ENCODE measurements at regions not wholly inside any gene's neighbourhood (a gene's known extent, or its start where the extent isn't known, plus 50 kb on each side); places are given as distances from the start of the nearest gene placed in this dataset.
"Not testable (repeated sequence)": the region's sequence is repeated elsewhere in the genome, so short reads cannot be mapped to it uniquely, and the experiment has no call there.

- H3K4me3 Mint-ChIP-seq = no peak overlapping the region
- no peak for ATAC-seq
- DNase-seq = no peak
- POLR2A ChIA-PET = no interaction called here
- H3K27me3 Mint-ChIP-seq (ENCODE audit: low read depth) = no peaks in the 10 kb centered on the region
- no peak overlapping the region for H3K27ac Mint-ChIP-seq
- H3K9me3 Mint-ChIP-seq (ENCODE audit: insufficient read depth) = no peaks in the 10 kb centered on the region
- H3K4me1 Mint-ChIP-seq (ENCODE audit: low read depth) = no peaks in the 10 kb centered on the region
- CTCF ChIA-PET = no interaction called here
- H3K36me3 Mint-ChIP-seq (ENCODE audit: low read depth) = no peaks in the 10 kb centered on the region
These were observed 167.9 kb downstream of the MAGEB17 start for GRCh38 chrX:16335181-16335580.

- Mint-ChIP-seq H3K4me1 (ENCODE audit: low read depth) (no peaks in the 10 kb centered on the region), H3K9me3 (ENCODE audit: insufficient read depth) (no peaks in the 10 kb centered on the region), H3K4me3 (no peak overlapping the region), H3K27me3 (ENCODE audit: low read depth) (no peaks in the 10 kb centered on the region), H3K27ac (no peak overlapping the region), H3K36me3 (ENCODE audit: low read depth) (no peaks in the 10 kb centered on the region)
- ATAC-seq = no peak
- no peak for DNase-seq
- ChIA-PET CTCF (no interaction called here), POLR2A (no interaction called here)
These were observed 180.8 kb downstream of the MAGEB17 start for GRCh38 chrX:16347968-16348670.

GRCh38 chrX:16357902-16358301 lies 190.6 kb downstream of the MAGEB17 start:
- DNase-seq = no peak
- no peak overlapping the region for H3K27ac Mint-ChIP-seq
- no peaks in the 10 kb centered on the region for H3K36me3 Mint-ChIP-seq (ENCODE audit: low read depth)
- no peaks in the 10 kb centered on the region for H3K9me3 Mint-ChIP-seq (ENCODE audit: insufficient read depth)
- ATAC-seq = no peak
- CTCF ChIA-PET = no interaction called here
- POLR2A ChIA-PET = no interaction called here
- no peaks in the 10 kb centered on the region for H3K27me3 Mint-ChIP-seq (ENCODE audit: low read depth)
- no peaks in the 10 kb centered on the region for H3K4me1 Mint-ChIP-seq (ENCODE audit: low read depth)
- no peak overlapping the region for H3K4me3 Mint-ChIP-seq

- H3K9me3 Mint-ChIP-seq (ENCODE audit: insufficient read depth); CTCF ChIA-PET; ATAC-seq; H3K27ac Mint-ChIP-seq; H3K4me1 Mint-ChIP-seq (ENCODE audit: low read depth); DNase-seq; H3K4me3 Mint-ChIP-seq; H3K27me3 Mint-ChIP-seq (ENCODE audit: low read depth); H3K36me3 Mint-ChIP-seq (ENCODE audit: low read depth); POLR2A ChIA-PET: not testable (repeated sequence)
These were observed 192.8 kb downstream of the MAGEB17 start for GRCh38 chrX:16360056-16360455.

GRCh38 chrX:16368696-16369095 lies 201.4 kb downstream of the MAGEB17 start:
- Mint-ChIP-seq H3K36me3 (ENCODE audit: low read depth) (no peaks in the 10 kb centered on the region), H3K4me1 (ENCODE audit: low read depth) (no peaks in the 10 kb centered on the region), H3K27ac (no peak overlapping the region), H3K4me3 (no peak overlapping the region), H3K9me3 (ENCODE audit: insufficient read depth) (no peaks in the 10 kb centered on the region), H3K27me3 (ENCODE audit: low read depth) (no peaks in the 10 kb centered on the region)
- CTCF ChIA-PET = no interaction called here
- POLR2A ChIA-PET = no interaction called here
- ATAC-seq (no peak), DNase-seq (no peak)

GRCh38 chrX:16376056-16376455 lies 208.8 kb downstream of the MAGEB17 start:
- ATAC-seq = no peak
- no peaks in the 10 kb centered on the region for H3K27me3 Mint-ChIP-seq (ENCODE audit: low read depth)
- POLR2A ChIA-PET = no interaction called here
- H3K4me3 Mint-ChIP-seq = no peak overlapping the region
- H3K36me3 Mint-ChIP-seq (ENCODE audit: low read depth) = no peaks in the 10 kb centered on the region
- no peak for DNase-seq
- CTCF ChIA-PET = no interaction called here
- H3K27ac Mint-ChIP-seq = peak overlapping the region; percentile 52
- H3K9me3 Mint-ChIP-seq (ENCODE audit: insufficient read depth) = no peaks in the 10 kb centered on the region
- no peaks in the 10 kb centered on the region for H3K4me1 Mint-ChIP-seq (ENCODE audit: low read depth)

- Mint-ChIP-seq H3K27me3 (ENCODE audit: low read depth) (peaks cover 3% of the 10 kb centered on the region), H3K4me3 (no peak overlapping the region), H3K36me3 (ENCODE audit: low read depth) (no peaks in the 10 kb centered on the region), H3K4me1 (ENCODE audit: low read depth) (no peaks in the 10 kb centered on the region), H3K9me3 (ENCODE audit: insufficient read depth) (no peaks in the 10 kb centered on the region), H3K27ac (no peak overlapping the region)
- no peak for DNase-seq
- no peak for ATAC-seq
- CTCF ChIA-PET = no interaction called here
- POLR2A ChIA-PET = no interaction called here
These were observed 218.8 kb downstream of the MAGEB17 start for GRCh38 chrX:16386126-16386525.

GRCh38 chrX:16392597-16392996 lies 225.3 kb downstream of the MAGEB17 start:
- H3K36me3 Mint-ChIP-seq (ENCODE audit: low read depth) = no peaks in the 10 kb centered on the region
- no peak for ATAC-seq
- H3K27ac Mint-ChIP-seq = no peak overlapping the region
- ChIA-PET CTCF (no interaction called here), POLR2A (no interaction called here)
- no peak overlapping the region for H3K4me3 Mint-ChIP-seq
- H3K27me3 Mint-ChIP-seq (ENCODE audit: low read depth) = peaks cover 3% of the 10 kb centered on the region
- no peak for DNase-seq
- H3K9me3 Mint-ChIP-seq (ENCODE audit: insufficient read depth) = no peaks in the 10 kb centered on the region
- no peaks in the 10 kb centered on the region for H3K4me1 Mint-ChIP-seq (ENCODE audit: low read depth)

GRCh38 chrX:16394290-16394689 lies 227.0 kb downstream of the MAGEB17 start:
- POLR2A ChIA-PET = no interaction called here
- no peak for ATAC-seq
- H3K27ac Mint-ChIP-seq = no peak overlapping the region

GRCh38 chrX:16403808-16404207 lies 236.5 kb downstream of the MAGEB17 start:
- no peak overlapping the region for H3K27ac Mint-ChIP-seq
- ATAC-seq = no peak
- H3K4me1 Mint-ChIP-seq (ENCODE audit: low read depth) = no peaks in the 10 kb centered on the region
- no peak for DNase-seq
- CTCF ChIA-PET = no interaction called here
- no peak overlapping the region for H3K4me3 Mint-ChIP-seq
- no peaks in the 10 kb centered on the region for H3K36me3 Mint-ChIP-seq (ENCODE audit: low read depth)
- no peaks in the 10 kb centered on the region for H3K27me3 Mint-ChIP-seq (ENCODE audit: low read depth)
- no peaks in the 10 kb centered on the region for H3K9me3 Mint-ChIP-seq (ENCODE audit: insufficient read depth)
- POLR2A ChIA-PET = no interaction called here

More at GRCh38 chrX:16394290-16394689, 227.0 kb downstream of the MAGEB17 start:
- CTCF ChIA-PET = no interaction called here
- Mint-ChIP-seq H3K36me3 (ENCODE audit: low read depth) (no peaks in the 10 kb centered on the region), H3K4me3 (no peak overlapping the region), H3K27me3 (ENCODE audit: low read depth) (no peaks in the 10 kb centered on the region), H3K9me3 (ENCODE audit: insufficient read depth) (no peaks in the 10 kb centered on the region), H3K4me1 (ENCODE audit: low read depth) (no peaks in the 10 kb centered on the region)
- no peak for DNase-seq

GRCh38 chrX:16416588-16416987 lies 233.4 kb upstream of the S100G start:
- H3K27ac Mint-ChIP-seq = no peak overlapping the region
- no peaks in the 10 kb centered on the region for H3K36me3 Mint-ChIP-seq (ENCODE audit: low read depth)
- ATAC-seq (no peak), DNase-seq (no peak)
- POLR2A ChIA-PET = no interaction called here
- H3K27me3 Mint-ChIP-seq (ENCODE audit: low read depth) = no peaks in the 10 kb centered on the region
- no peak overlapping the region for H3K4me3 Mint-ChIP-seq
- H3K9me3 Mint-ChIP-seq (ENCODE audit: insufficient read depth) = no peaks in the 10 kb centered on the region
- CTCF ChIA-PET = no interaction called here
- H3K4me1 Mint-ChIP-seq (ENCODE audit: low read depth) = no peaks in the 10 kb centered on the region

GRCh38 chrX:16418650-16419049 lies 231.3 kb upstream of the S100G start:
- Mint-ChIP-seq H3K27me3 (ENCODE audit: low read depth) (no peaks in the 10 kb centered on the region), H3K27ac (no peak overlapping the region), H3K9me3 (ENCODE audit: insufficient read depth) (no peaks in the 10 kb centered on the region), H3K4me3 (no peak overlapping the region), H3K4me1 (ENCODE audit: low read depth) (peaks cover under 1% of the 10 kb centered on the region), H3K36me3 (ENCODE audit: low read depth) (no peaks in the 10 kb centered on the region)
- ChIA-PET POLR2A (no interaction called here), CTCF (no interaction called here)
- ATAC-seq (no peak), DNase-seq (no peak)

GRCh38 chrX:16427668-16428067 lies 222.3 kb upstream of the S100G start:
- no peaks in the 10 kb centered on the region for H3K27me3 Mint-ChIP-seq (ENCODE audit: low read depth)
- DNase-seq (no peak), ATAC-seq (no peak)
- peaks cover 15% of the 10 kb centered on the region for H3K4me1 Mint-ChIP-seq (ENCODE audit: low read depth)
- H3K9me3 Mint-ChIP-seq (ENCODE audit: insufficient read depth) = no peaks in the 10 kb centered on the region
- H3K36me3 Mint-ChIP-seq (ENCODE audit: low read depth) = no peaks in the 10 kb centered on the region
- ChIA-PET CTCF (no interaction called here), POLR2A (no interaction called here)
- no peak overlapping the region for H3K4me3 Mint-ChIP-seq
- H3K27ac Mint-ChIP-seq = no peak overlapping the region

All from activated CD8-positive, alpha-beta T cell treated with anti-CD3 and anti-CD28 coated beads, Interleukin-2, amount 10 ng/mL, durations not matched to agents 7 days and 5 days (primary cell).